ENCODE measurements at regions not wholly inside any gene's neighbourhood (a gene's known extent, or its start where the extent isn't known, plus 50 kb on each side); places are given as distances from the start of the nearest gene placed in this dataset.

GRCh38 chr2:187139469-187139868 is 290.5 kb upstream of the ZSWIM2 start:
- TF ChIP-seq, protein P1, sequence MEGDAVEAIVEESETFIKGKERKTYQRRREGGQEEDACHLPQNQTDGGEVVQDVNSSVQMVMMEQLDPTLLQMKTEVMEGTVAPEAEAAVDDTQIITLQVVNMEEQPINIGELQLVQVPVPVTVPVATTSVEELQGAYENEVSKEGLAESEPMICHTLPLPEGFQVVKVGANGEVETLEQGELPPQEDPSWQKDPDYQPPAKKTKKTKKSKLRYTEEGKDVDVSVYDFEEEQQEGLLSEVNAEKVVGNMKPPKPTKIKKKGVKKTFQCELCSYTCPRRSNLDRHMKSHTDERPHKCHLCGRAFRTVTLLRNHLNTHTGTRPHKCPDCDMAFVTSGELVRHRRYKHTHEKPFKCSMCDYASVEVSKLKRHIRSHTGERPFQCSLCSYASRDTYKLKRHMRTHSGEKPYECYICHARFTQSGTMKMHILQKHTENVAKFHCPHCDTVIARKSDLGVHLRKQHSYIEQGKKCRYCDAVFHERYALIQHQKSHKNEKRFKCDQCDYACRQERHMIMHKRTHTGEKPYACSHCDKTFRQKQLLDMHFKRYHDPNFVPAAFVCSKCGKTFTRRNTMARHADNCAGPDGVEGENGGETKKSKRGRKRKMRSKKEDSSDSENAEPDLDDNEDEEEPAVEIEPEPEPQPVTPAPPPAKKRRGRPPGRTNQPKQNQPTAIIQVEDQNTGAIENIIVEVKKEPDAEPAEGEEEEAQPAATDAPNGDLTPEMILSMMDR (IDR thresholded peaks at IDR 0.05), result no peak
- no peak for TF ChIP-seq POLR2A (IDR thresholded peaks at IDR 0.05)

Data from heart left ventricle (tissue), 13 donors.